IMR-90 (cell line): ENCODE measurements at regions not wholly inside any gene's neighbourhood (a gene's known extent, or its start where the extent isn't known, plus 50 kb on each side); places are given as distances from the start of the nearest gene placed in this dataset.

ENCODE experiments used
- ATAC-seq: fragments of 200-7000 bp; cut with Tn5 transposase; 2 replicates; pipeline ENCODE4 v1.9.1; 2020; ENCODE audit warnings: low read depth, mild to moderate bottlenecking, moderate library complexity
- BruUV-seq: library from RNA; stranded (reverse); fragments of 400-500 nt; replicated peaks from 2 replicates; lab custom pipeline; 2021; lab: Mats Ljungman, UMichigan
- CTCF ChIA-PET: fragments of 300-600 bp; formaldehyde crosslinking; extraction: SDS; loops from one replicate; lab custom pipeline; 2021; ENCODE audit warnings: antibody characterized with exemption; lab: Yijun Ruan, JAX
- POLR2A ChIA-PET: fragments of 300-600 bp; sonication (Branson Sonifier 250); formaldehyde crosslinking; loops from one replicate; lab custom pipeline; 2022; ENCODE audit warnings: antibody characterized with exemption; ENCODE audit not compliant: unreplicated experiment; lab: Charles Lee
- DNase-seq: peaks from one replicate; pipeline ENCODE4 v3.0.0; 2013
- H2AFZ ChIP-seq: replicated peaks from 2 replicates; pipeline ENCODE3; 2013; ENCODE audit warnings: low read length, mild to moderate bottlenecking; ENCODE audit not compliant: poor library complexity
- H2AK5ac ChIP-seq: 2 replicates; pipeline ENCODE4 v1.6.1; 2013; ENCODE audit warnings: low read depth, low read length, inconsistent platforms
- H2AK9ac ChIP-seq: replicated peaks from 2 replicates; pipeline ENCODE3; 2013; ENCODE audit warnings: mild to moderate bottlenecking, low read depth, low read length, moderate library complexity; ENCODE audit not compliant: poor library complexity
- H2BK120ac ChIP-seq: 2 replicates; pipeline ENCODE4 v1.6.1; 2013; ENCODE audit warnings: low read depth, low read length, inconsistent platforms
- H2BK15ac ChIP-seq: 3 replicates; pipeline ENCODE4 v1.6.1; 2013; ENCODE audit warnings: low read depth, low read length, inconsistent platforms
- H2BK20ac ChIP-seq: 2 replicates; pipeline ENCODE4 v1.6.1; 2013; ENCODE audit warnings: low read depth, mild to moderate bottlenecking, inconsistent platforms, low read length, moderate library complexity
- H2BK5ac ChIP-seq: 2 replicates; pipeline ENCODE4 v1.6.1; 2013; ENCODE audit warnings: mild to moderate bottlenecking, low read depth, low read length, inconsistent platforms; ENCODE audit not compliant: poor library complexity, severe bottlenecking
- H3K14ac ChIP-seq: replicated peaks from 2 replicates; pipeline ENCODE4 v1.6.1; 2013; ENCODE audit warnings: low read depth, low read length, inconsistent platforms
- H3K18ac ChIP-seq: 2 replicates; pipeline ENCODE4 v1.6.1; 2013; ENCODE audit warnings: low read depth, low read length, control low read depth
- H3K23ac ChIP-seq: 2 replicates; pipeline ENCODE4 v1.6.1; 2013; ENCODE audit warnings: low read depth, low read length, inconsistent platforms
- H3K27ac ChIP-seq: 2 replicates; pipeline ENCODE4 v1.5.1; 2013; ENCODE audit warnings: mild to moderate bottlenecking, control low read depth, low read length; ENCODE audit not compliant: insufficient read depth
- H3K27me3 ChIP-seq: 2 replicates; pipeline ENCODE4 v1.6.1; 2013; ENCODE audit warnings: low read length; ENCODE audit not compliant: control insufficient read depth, insufficient read depth
- H3K36me3 ChIP-seq: 2 replicates; pipeline ENCODE4 v1.6.1; 2013; ENCODE audit warnings: low read length, mixed read lengths; ENCODE audit not compliant: control insufficient read depth, insufficient read depth
- H3K4ac ChIP-seq: 2 replicates; pipeline ENCODE4 v1.6.1; 2013; ENCODE audit warnings: low read depth, low read length, inconsistent platforms
- H3K4me1 ChIP-seq: 2 replicates; pipeline ENCODE4 v1.6.1; 2013; ENCODE audit warnings: low read length, mixed read lengths; ENCODE audit not compliant: control insufficient read depth, insufficient read depth
- H3K4me2 ChIP-seq: 2 replicates; pipeline ENCODE4 v1.6.1; 2013; ENCODE audit warnings: low read depth, mild to moderate bottlenecking, control low read depth, low read length, moderate library complexity
- H3K4me3 ChIP-seq: 2 replicates; pipeline ENCODE4 v1.5.1; 2013; ENCODE audit warnings: low read depth, mild to moderate bottlenecking, control low read depth, low read length, moderate library complexity; ENCODE audit not compliant: insufficient read depth
- H3K56ac ChIP-seq: 2 replicates; pipeline ENCODE4 v1.6.1; 2013; ENCODE audit warnings: low read length, inconsistent platforms; ENCODE audit not compliant: insufficient read depth; ENCODE audit errors: extremely low read depth
- H3K79me1 ChIP-seq, 2 experiments: 2 replicates each; pipeline ENCODE4 v1.6.1; 2013; ENCODE audit warnings: low read length in 2 of 2, inconsistent platforms in 1 of 2, low read depth in 1 of 2
- H3K9ac ChIP-seq: 2 replicates; pipeline ENCODE4 v1.6.1; 2013; ENCODE audit warnings: low read depth, low read length, control low read depth
- H3K9me1 ChIP-seq: 2 replicates; pipeline ENCODE4 v1.6.1; 2013; ENCODE audit warnings: low read length, inconsistent platforms; ENCODE audit not compliant: insufficient read depth
- H3K9me3 ChIP-seq: 2 replicates; pipeline ENCODE4 v1.6.1; 2013; ENCODE audit warnings: low read length; ENCODE audit not compliant: control insufficient read depth, insufficient read depth
- H4K20me1 ChIP-seq: 2 replicates; pipeline ENCODE4 v1.6.1; 2013; ENCODE audit warnings: low read length, inconsistent platforms; ENCODE audit not compliant: insufficient read depth
- H4K5ac ChIP-seq: 2 replicates; pipeline ENCODE4 v1.6.1; 2013; ENCODE audit warnings: mild to moderate bottlenecking, low read depth, low read length, control low read depth
- H4K8ac ChIP-seq, 2 experiments: 2 replicates each; pipeline ENCODE4 v1.6.1; 2013; ENCODE audit warnings: low read depth in 2 of 2, low read length in 2 of 2, control low read depth in 1 of 2, inconsistent platforms in 1 of 2
- H4K91ac ChIP-seq: 2 replicates; pipeline ENCODE4 v1.6.1; 2013; ENCODE audit warnings: low read depth, low read length, inconsistent platforms; ENCODE audit not compliant: insufficient read depth
- NFE2L2 ChIP-seq: fragments of 150-350 bp; IDR thresholded peaks from 2 replicates; pipeline ENCODE4 v1.6.1; 2016; ENCODE audit warnings: low read depth, mild to moderate bottlenecking, low read length
- dilution Hi-C: fragments of 300-500 bp; cut with HindIII; formaldehyde crosslinking; loops from one replicate; pipeline ENCODE4 v1.14.3; 2018; ENCODE audit warnings: low sequenced_read_pairs; ENCODE audit not compliant: unreplicated experiment
- in situ Hi-C: fragments of 300-500 bp; cut with MboI; formaldehyde crosslinking; loops from 3 replicates; pipeline ENCODE4 v1.14.3; 2019; ENCODE audit warnings: low sequenced_read_pairs, inconsistent platforms, mixed read lengths
- intact Hi-C: fragments of 100-400 bp; cut with micrococcal nuclease; formaldehyde crosslinking; loops from 2 replicates; pipeline ENCODE4 v1.10.0; 2022

GRCh38 chr1:193944454-193944853 is 758.0 kb upstream of the B3GALT2 start:
- Histone ChIP-seq H3K36me3 (no peaks in the 10 kb centered on the region), H2BK15ac (no peak overlapping the region), H3K9me3 (no peaks in the 10 kb centered on the region), H3K4me1 (no peaks in the 10 kb centered on the region), H4K8ac (no peak overlapping the region), H3K23ac (no peak overlapping the region), H3K79me1 (no peaks in the 10 kb centered on the region), H3K4me2 (no peak overlapping the region), H4K5ac (no peak overlapping the region), H2AK9ac (no peak overlapping the region), H3K14ac (no peak overlapping the region), H3K9ac (no peak overlapping the region), H3K9me1 (no peaks in the 10 kb centered on the region), H2BK120ac (no peak overlapping the region), H3K4ac (no peak overlapping the region), H2BK20ac (no peak overlapping the region), H2AFZ (no peak overlapping the region), H2AK5ac (no peak overlapping the region), H3K4me3 (no peak overlapping the region), H3K56ac (no peak overlapping the region), H3K27ac (no peak overlapping the region), H3K27me3 (no peaks in the 10 kb centered on the region), H3K18ac (no peak overlapping the region), H2BK5ac (no peak overlapping the region), H4K20me1 (no peaks in the 10 kb centered on the region), H4K91ac (no peak overlapping the region)
- ChIA-PET CTCF (no interaction called here), POLR2A (no interaction called here)
- dilution Hi-C loops (no loop called here), in situ Hi-C loops (no loop called here), intact Hi-C loops (no loop called here)
- no peak for TF ChIP-seq NFE2L2
- no TSS peak for BruUV-seq
- no peak for ATAC-seq
- no peak for DNase-seq
